Activated CD8-positive, alpha-beta memory T cell treated with anti-CD3 and anti-CD28 coated beads, Interleukin-2, amount 50 U/mL, for 1 hour (primary cell): ENCODE measurements at regions not wholly inside any gene's neighbourhood (a gene's known extent, or its start where the extent isn't known, plus 50 kb on each side); places are given as distances from the start of the nearest gene placed in this dataset.
"Not testable (repeated sequence)": the region's sequence is repeated elsewhere in the genome, so short reads cannot be mapped to it uniquely, and the experiment has no call there.

ENCODE experiments used
- DNase-seq: peaks from one replicate; pipeline ENCODE4 v3.0.0-alpha.2; 2020; ENCODE audit errors: extremely low read depth

DNA sequence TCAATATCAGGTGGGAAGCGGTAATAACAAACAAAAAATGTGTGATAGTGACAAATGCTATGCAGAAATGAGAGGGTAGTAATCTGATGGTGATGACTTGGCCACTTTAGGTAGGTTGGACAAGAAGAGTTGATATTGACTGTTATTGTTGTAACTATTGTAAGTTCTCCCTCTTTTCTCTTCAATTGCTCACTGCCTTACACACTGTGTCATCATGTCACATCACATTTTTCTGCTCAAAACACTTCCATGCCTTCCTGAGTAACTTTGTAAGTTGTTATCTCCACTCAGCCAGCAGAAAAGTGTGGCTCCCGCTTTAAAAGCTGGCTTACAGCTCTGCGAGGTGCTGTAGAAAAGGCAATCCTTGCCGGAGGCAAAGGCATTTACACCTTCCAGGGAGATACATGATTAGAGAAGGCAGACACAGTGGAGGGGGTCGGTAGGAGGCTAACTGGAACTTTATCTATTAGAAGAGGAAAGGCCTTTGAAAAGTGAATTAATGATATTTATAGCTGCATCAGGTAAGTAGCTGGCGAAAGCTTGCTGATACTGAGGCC lies 85.2 kb upstream of the CLINT1 start:
- DNase-seq = no peak

DNA sequence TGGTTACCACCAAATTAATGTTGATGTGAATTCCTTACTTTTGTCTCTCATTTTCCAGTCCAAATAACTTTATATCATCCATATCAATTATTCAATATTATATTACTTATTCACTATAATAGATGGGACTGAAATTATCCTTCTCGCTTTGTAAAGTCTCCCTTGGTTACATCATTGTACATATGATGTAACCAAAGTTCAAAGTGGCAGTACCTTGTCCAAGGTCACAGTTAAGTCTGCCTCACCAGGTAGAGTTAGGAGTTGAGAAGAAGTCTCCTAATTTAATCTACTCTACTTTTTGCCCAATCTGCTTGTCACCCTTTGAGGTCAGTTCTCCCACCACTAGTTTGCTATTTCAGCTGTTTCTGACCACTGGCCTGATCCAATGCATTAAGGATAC lies 83.7 kb upstream of the CLINT1 start:
- no peak for DNase-seq

- DNase-seq = no peak
Observed at GRCh38 chr5:157941616-157942015, 82.7 kb upstream of the CLINT1 start.

DNA sequence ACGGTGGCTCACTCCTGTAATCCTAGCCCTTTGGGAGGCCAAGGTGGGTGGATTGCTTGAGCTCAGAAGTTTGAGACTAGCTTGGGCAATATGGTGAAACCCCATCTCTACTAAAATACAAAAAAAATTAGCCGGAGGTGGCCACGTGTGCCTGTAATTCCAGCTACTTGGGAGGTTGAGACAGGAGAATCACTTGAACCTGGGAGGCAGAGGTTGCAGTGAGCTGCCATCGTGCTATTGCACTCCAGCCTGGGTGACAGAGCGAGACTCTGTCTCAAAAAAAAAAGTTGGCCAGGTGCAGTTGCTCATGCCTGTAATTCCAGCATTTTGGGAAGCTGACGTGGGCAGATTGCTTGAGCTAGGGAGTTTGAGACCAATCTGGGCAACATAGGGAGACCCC lies 79.2 kb upstream of the CLINT1 start:
- DNase-seq = not testable (repeated sequence)

DNA sequence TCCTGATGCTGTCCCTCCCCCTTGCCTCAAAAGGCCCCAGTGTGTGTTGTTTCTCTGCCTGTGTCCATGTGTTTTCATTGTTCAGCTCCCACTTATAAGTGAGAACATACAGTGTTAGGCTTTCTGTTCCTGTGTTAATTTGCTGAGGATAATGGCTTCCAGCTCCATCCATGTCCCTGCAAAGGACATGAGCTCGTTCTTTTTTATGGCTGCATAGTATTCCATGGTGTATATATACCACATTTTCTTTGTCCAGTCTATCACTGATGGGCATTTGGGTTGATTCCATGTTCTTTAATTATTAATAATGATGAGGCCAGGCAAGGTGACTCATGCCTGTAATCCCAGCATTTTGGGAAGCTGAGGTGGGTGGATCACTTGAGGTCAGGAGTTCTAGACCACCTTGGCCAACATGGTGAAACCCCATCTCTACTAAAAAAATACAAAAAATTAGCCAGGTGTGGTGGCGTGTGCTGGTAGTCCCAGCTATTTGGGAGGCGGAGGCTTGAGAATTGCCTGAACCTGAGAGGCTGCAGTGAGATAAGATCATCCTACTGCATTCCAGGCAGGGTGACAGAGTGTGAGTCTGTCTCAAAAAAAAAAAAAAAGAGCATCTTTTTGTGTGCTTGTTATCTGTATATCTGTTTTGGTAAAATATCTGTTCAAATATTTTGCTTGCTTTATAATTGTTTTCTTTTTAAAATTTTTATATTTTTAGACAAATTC lies 78.0 kb upstream of the CLINT1 start:
- not testable (repeated sequence) for DNase-seq

- DNase-seq = no peak
Observed at GRCh38 chr5:157934600-157934999, 75.7 kb upstream of the CLINT1 start.

- DNase-seq = no peak
Observed at GRCh38 chr5:157933005-157933404, 74.1 kb upstream of the CLINT1 start.

DNA sequence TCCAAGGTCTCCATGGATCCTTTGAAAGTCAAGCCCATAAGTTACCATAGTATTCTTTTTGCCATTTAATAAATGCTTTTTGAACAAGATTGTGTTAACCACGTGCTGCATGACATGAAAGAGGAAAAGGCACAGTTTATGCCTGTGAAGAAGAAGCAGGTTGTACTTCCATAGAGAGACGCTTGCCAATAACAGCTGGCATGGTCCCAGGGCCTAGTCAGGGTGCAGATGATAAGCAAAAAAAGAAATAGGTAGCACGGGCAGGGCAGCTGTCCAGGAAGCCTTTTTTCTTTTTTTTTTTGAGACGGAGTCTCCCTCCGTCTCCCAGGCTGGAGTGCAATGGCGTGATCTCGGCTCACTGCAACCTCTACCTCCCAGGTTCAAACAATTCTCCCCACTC lies 71.8 kb upstream of the CLINT1 start:
- no peak for DNase-seq

- DNase-seq = no peak
Observed at GRCh38 chr5:157926977-157927376, 68.0 kb upstream of the CLINT1 start.

DNA sequence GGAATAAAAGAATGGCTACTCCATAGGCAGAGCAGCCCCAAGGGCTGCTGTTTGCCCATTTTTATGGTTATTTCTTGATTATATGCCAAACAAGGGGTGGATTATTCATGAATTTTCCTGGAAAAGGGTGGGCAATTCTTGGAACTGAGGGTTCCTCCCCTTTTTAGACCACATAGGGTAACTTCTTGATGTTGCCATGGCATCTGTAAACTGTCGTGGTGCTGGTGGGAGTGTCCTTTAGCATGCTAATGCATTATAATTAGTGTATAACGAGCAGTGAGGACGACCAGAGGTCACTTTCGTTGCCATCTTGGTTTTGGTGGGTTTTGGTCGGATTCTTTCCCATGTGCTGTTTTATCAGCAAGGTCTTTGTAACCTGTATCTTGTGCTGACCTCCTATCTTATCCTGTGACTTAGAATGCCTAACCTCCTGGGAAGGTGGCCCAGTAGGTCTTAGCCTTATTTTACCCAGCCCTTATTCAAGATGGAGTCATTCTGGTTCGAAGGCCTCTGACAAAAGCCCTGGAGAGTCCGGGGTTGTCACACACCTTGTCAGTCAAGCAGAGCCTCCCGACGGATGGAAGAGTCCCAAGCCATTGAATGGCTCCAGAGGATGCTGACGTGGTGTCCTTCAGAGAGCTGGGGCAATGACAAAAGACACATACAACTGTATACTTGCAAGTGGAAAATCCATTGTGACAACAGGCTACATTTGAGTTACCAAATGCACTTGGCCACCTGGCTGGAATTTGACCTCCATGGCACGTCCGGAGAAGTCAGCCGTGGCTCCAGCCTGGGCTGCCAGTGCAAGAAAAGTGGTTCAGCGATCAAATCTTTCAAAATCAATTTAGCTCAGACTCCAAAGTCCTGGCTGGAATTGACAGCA lies 67.1 kb upstream of the CLINT1 start:
- DNase-seq = no peak

- no peak for DNase-seq
Observed at GRCh38 chr5:157924931-157925729, 66.2 kb upstream of the CLINT1 start.

GRCh38 chr5:157924490-157924889 lies 65.5 kb upstream of the CLINT1 start:
- DNase-seq = no peak

DNA sequence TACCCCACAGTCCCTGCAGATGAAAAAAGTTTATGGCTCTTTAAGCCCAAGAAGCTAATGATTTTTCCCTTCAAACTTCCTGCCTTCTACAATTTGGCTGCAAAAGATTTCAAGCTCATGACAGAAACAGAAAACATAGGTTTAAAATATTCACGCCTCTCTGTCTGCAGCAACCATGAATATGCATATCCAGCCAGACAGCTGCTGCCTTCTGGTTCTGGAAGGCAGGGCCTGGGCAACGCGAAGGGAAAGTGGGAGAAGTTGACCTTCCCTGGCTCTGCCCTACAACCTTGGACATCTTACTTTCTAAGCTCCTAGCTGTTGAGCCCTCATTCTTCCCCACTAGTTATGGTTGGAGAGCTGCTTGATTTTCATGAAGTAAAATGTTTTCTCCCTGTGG lies 64.8 kb upstream of the CLINT1 start:
- no peak for DNase-seq

- no peak for DNase-seq
Observed at GRCh38 chr5:157922026-157922425, 63.1 kb upstream of the CLINT1 start.

DNA sequence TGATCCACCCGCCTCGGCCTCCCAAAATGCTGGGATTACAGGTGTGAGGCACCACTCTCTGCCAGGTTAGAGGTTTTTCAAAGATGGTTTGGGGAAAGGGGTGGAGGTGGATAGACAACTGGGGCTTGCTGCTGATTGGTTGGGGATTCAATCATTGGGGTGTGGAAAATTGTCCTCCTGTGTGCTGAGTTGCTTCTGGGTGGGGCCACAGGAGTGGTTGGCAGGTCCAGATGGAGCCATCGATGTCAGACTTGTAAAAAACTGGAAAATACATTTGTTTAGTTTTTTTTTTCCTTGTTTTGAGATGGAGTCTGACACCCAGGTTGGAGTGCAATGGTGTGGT lies 61.9 kb upstream of the CLINT1 start:
- no peak for DNase-seq

DNA sequence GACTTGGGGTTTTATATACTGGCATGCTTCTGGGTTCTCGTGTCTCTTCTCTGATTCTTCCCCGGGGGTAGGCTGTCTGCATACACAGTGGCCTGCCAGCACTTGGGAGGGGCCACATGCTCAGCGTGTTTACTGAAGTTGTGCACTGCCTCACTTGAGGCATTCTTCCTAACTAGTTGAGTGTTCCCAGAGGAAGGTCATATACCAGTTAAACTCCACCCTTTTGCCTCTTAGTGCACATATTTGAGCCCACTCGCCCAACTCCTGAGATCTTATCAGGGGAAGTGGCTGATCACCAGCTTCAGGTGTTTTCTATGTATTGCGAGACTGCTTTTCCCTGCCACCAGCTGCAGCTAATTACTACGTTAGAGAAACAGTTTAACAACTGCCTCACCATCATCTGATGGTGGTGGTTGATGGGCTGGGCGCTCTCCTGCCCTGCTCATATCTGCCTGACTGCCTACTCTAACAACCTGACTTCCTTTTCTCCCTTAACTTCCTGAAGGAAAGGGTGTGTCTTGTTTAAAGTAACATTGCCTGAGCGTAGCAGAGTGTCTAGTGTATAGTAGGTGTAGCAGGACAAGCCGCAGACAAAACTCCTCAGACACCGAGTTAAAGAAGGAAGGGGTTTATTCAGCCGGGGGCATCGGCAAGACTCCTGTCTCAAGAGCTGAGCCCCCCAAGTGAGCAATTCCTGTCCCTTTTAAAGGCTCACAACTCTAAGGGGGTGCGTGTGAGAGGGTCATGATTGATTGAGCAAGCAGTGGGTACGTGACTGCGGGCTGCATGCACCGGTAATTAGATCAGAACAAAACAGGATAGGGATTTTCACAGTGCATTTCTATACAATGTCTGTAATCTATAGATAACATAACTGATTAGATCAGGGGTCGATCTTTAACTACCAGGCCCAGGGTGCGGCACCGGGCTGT lies 60.1 kb upstream of the CLINT1 start:
- no peak for DNase-seq

- peak; percentile 12 for DNase-seq
Observed at GRCh38 chr5:157917899-157918809, 59.2 kb upstream of the CLINT1 start.

DNA sequence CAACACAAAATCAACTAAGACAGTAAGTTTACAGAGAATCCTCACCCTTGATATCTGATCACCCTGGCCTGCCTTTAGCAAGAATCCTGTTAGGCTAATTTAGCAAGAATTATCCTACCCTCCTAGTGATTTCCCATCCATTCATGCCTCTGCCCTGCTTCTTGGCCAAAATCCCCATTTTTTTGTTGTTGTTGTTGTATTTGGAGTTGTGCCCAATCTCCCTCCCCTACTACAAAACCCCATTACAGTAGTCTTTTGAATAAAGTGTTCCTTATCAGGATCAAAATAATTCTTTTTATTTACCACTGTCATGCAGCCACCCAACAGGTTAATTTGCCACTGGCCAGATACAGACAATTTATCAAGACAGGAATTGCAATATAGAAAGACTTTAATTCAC lies 58.5 kb upstream of the CLINT1 start:
- DNase-seq = no peak

DNA sequence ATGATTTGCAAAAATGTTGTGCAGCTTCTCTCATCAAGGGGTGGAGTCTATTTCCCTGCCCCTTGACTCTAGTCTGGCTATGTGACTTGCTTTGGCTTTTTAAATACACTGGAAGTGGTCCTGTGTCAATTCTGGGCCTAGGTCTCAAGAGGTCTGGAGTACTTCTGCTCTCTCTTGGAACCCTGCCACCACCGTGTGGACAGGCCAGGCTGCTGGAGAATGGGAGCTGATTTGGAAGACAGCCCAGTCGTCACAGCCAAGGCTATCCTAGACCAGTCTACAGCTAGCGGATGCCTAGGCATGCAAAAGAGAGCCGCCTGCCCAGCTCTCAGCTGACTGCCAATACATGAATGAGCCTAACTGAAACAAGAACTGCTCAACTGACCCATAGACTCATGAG lies 56.7 kb upstream of the CLINT1 start:
- no peak for DNase-seq
